22Rv1 (cell line): ENCODE measurements at regions not wholly inside any gene's neighbourhood (a gene's known extent, or its start where the extent isn't known, plus 50 kb on each side); places are given as distances from the start of the nearest gene placed in this dataset.

ENCODE experiments used
- CTCF ChIP-seq: fragments of 450-650 bp; IDR thresholded peaks from 2 replicates; pipeline ENCODE4 v1.5.1; 2017; ENCODE audit warnings: mild to moderate bottlenecking
- ZFX ChIP-seq: fragments of 450-650 bp; IDR thresholded peaks from 2 replicates; pipeline ENCODE4 v1.6.1; 2017; ENCODE audit warnings: antibody characterized with exemption, borderline replicate concordance

GRCh38 chr10:29191674-29192073, 97.2 kb upstream of the LYZL1 start:
- TF ChIP-seq CTCF (no peak), ZFX (no peak)
